Activated CD4-positive, alpha-beta T cell treated with anti-CD3 and anti-CD28 coated beads, Interleukin-2, amount 50 U/mL, for 16 hours (primary cell): ENCODE measurements at regions not wholly inside any gene's neighbourhood (a gene's known extent, or its start where the extent isn't known, plus 50 kb on each side); places are given as distances from the start of the nearest gene placed in this dataset.

Source experiments
- DNase-seq: peaks from one replicate; pipeline ENCODE4 v3.0.0-alpha.2; 2020

- no peak for DNase-seq
These were observed 459.4 kb upstream of the SGCD start for GRCh38 chr5:155867522-155868088.

- no peak for DNase-seq
These were observed 456.3 kb upstream of the SGCD start for GRCh38 chr5:155870636-155871035.

DNA sequence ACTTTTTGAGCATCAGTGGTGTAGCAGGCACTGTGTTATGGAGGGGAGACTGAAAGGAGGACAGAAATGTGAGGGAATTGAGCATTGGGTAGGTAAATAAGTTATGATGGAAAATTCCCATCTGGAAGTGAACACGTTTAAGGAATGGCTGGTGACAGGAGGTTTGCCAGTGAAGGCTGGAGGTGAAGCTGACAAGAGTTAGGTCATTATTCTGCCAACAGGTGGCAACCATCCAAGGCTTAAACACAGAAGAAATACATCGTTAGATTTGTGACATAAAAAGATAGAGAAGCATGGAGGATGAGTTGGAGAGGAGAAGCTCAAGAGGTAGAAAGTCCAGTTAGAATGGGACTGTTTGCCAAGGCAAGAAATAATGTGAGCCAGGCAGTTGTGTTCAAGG, 455.3 kb upstream of the SGCD start:
- DNase-seq: no peak

GRCh38 chr5:155872629-155873220, 454.2 kb upstream of the SGCD start:
- DNase-seq: no peak

- no peak for DNase-seq
These were observed 447.9 kb upstream of the SGCD start for GRCh38 chr5:155878991-155879575.

DNA sequence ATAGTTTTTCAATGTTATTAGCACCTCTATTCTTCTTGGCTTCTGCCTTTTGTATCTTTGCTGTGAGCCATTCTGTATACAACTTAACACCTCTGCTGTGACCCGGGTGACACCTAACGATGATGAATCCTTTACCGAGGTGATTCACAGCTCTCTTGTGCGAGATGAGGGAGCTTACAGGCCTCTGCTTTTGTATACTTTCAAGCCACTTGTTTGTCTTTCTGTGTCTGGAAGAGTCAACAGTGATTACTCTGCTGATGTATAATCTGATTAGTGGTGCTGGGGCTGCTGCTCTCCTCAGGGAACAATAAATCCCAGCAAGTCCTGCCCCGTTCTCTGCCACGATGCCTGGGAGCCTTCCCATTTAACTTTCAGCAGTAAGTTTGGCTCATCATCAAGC, 442.9 kb upstream of the SGCD start:
- DNase-seq: no peak

GRCh38 chr5:155885199-155885598, 441.8 kb upstream of the SGCD start:
- no peak for DNase-seq

GRCh38 chr5:155886311-155887031, 440.5 kb upstream of the SGCD start:
- no peak for DNase-seq

DNA sequence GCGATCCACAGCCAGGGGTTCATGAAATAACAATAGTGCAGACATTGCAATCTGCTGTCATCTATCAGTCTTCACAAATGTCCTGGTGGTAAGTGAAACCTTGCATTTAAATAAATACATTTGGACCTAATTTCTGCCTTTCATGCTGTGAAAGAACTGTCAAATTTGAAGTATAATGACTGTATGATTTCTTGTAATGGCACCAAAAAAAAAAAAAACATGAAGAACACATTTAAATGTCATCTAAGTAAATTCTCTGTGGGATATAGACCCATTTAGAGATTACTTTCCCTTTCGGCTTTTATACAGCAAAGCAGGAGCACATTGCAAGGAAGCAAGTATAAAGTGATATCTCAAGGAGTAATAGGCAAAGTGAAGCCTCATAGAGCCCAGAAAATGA, 431.5 kb upstream of the SGCD start:
- DNase-seq: no peak

DNA sequence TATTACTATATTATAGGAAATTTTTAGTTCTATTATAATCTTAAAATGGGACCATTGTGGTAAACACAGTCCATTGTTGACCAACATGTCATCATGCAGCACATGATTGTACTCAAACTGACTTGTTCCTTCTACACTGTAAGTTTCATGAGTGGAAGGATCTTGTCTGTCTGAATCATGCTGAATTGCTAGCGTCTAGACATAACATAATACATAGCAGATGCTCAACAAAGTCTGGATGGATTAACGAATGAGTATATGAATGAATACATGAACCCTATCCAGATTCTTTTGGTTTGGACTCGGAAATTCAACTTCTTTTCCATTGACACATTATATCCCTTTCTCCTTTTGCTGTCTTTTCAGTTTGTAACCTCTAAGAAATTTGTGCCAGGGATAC, 429.2 kb upstream of the SGCD start:
- DNase-seq: no peak

- no peak for DNase-seq
These were observed 428.7 kb upstream of the SGCD start for GRCh38 chr5:155898284-155898683.

GRCh38 chr5:155903791-155904190, 423.2 kb upstream of the SGCD start:
- no peak for DNase-seq

DNA sequence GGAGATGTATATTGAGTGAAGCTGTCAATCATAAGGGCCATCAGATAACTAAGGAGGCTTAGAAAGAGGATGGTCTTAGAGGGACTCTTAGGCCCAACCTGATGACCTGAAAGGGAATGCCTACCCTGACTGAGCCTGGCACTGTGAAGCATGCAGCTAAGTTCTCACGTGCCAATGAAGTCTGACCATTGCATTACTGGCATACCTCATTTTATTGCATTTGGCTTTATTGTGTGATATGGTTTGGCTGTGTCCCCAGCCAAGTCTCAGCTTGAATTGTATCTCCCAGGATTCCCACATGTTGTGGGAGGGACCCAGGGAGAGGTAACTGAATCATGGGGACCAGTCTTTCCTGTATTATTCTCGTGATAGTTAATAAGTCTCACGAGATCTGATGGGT, 421.6 kb upstream of the SGCD start:
- no peak for DNase-seq

GRCh38 chr5:155906046-155906445, 420.9 kb upstream of the SGCD start:
- DNase-seq: no peak

DNA sequence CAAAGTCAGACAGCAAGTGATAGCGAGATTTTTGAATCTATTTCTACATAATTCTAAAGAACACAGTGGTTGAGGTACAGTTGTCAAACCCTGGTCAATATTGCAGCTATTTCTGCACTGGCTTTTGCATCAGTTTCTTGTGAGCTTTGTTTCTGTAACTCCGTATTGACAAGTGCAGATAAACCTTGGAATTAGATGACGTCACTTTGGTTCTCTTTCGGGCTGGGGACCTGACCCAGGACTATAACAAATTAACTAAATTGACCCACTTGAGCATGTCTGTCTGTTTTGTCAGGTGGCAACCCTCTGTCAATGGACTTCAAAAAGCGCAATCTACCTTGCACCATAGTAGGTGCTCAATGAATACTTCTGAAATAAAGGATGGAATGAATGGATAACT, 418.4 kb upstream of the SGCD start:
- DNase-seq: no peak

GRCh38 chr5:155912291-155912690, 414.7 kb upstream of the SGCD start:
- DNase-seq: no peak

DNA sequence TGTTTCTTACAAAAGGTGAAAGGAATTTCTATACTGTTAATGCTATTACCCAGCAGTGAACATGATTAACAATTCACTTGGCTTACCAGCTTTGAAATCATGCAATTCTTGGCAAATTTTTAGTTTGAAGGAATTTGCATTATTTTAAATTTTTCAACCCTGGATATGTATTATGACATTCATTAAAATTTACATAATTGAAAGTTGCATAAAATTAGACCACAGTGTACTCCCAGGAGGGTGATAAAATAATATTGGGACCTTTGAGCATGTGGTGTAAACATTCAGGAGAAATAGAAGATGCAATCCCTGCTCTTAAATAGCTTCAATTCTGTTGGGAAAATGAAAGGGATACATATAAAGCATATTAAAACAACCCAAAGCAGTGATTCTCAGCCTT, 412.2 kb upstream of the SGCD start:
- DNase-seq: no peak

GRCh38 chr5:155915601-155916000, 411.4 kb upstream of the SGCD start:
- no peak for DNase-seq

- DNase-seq: no peak
These were observed 407.8 kb upstream of the SGCD start for GRCh38 chr5:155919126-155919525.

- no peak for DNase-seq
These were observed 407.2 kb upstream of the SGCD start for GRCh38 chr5:155919725-155920124.

- DNase-seq: no peak
These were observed 405.3 kb upstream of the SGCD start for GRCh38 chr5:155921621-155922020.

DNA sequence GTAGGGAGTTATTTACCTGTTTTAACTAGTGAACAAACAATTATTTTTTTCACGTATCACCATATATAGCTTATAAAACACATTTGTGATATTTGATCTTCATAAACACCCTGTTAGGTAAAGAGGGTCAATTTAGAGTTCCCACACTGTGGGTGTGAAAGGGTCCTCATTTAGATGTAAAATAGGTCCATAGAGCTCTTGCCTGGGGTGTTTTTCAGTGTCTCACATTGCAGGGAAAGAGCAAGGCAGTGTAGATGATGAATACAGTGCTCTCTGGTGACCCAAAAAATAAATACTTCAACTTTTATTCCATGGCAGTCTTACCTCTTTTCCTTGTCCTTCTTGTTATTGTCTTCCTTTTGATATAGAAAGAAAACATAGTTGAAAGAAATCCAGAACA, 403.2 kb upstream of the SGCD start:
- no peak for DNase-seq

DNA sequence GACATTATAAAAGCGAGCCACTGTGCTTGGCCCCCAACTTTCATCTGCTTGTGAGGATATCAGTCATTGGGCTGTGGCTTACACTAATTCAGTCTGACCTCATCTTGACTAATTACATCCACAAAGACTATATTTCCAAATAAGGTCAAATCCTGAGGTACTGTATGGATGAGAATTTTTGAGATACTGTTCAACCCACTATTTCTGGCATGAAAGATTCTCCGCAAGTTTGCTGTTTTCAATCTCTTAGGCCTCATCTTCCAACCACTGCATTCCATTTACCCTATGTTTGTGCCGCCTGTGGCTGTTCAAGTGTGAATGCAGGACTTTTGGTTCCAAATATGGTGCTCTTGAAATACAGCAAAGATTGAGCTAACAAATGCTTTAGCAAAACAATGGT, 400.9 kb upstream of the SGCD start:
- no peak for DNase-seq

DNA sequence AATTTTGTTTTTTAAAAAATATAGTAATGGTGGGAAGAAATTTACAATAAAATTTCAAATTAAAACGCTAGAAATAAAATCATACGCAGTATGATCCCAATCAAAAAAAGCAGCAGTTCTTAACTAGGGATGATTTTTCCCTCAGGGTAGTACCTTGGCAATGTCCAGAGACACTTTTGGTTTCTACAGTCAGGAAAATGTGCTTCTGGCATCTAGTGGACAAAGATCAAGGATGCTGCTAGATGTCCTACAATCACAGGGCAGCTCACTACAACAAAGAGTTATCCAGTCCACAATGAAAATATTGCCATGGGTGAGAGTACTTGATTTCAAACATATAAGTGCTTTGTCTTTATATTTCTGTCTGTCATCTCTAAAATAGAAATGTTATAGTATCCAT, 400.2 kb upstream of the SGCD start:
- DNase-seq: no peak
